GM12865 (cell line): ENCODE measurements at regions not wholly inside any gene's neighbourhood (a gene's known extent, or its start where the extent isn't known, plus 50 kb on each side); places are given as distances from the start of the nearest gene placed in this dataset.

ENCODE experiments used
- DNase-seq: peaks from one replicate; pipeline ENCODE4 v3.0.0; 2010; ENCODE audit warnings: low read depth
- H3K4me3 ChIP-seq: 2 replicates; pipeline ENCODE4 v1.5.1; 2011; ENCODE audit warnings: mild to moderate bottlenecking, low read depth, low read length, control low read depth
- CTCF ChIP-seq: IDR thresholded peaks from 2 replicates; pipeline ENCODE4 v1.5.1; 2011; ENCODE audit warnings: low read length, control low read depth, low read depth, inconsistent platforms; ENCODE audit not compliant: insufficient read depth; ENCODE audit errors: missing control alignments

GRCh38 chr3:151960961-151961580 lies 87.6 kb downstream of the SUCNR1 start:
- H3K4me3 ChIP-seq: no peak overlapping the region
- DNase-seq: no peak
- TF ChIP-seq CTCF: no peak

GRCh38 chr3:151962352-151962751 lies 88.9 kb downstream of the SUCNR1 start:
- no peak for DNase-seq
- H3K4me3 ChIP-seq: no peak overlapping the region
- TF ChIP-seq CTCF: no peak

- no peak for TF ChIP-seq CTCF
- H3K4me3 ChIP-seq: no peak overlapping the region
- no peak for DNase-seq
These were observed 89.5 kb downstream of the SUCNR1 start for GRCh38 chr3:151962912-151963311.

GRCh38 chr3:151964743-151965142 lies 91.3 kb downstream of the SUCNR1 start:
- DNase-seq: no peak
- TF ChIP-seq CTCF: no peak
- H3K4me3 ChIP-seq: no peak overlapping the region

- DNase-seq: no peak
- no peak overlapping the region for H3K4me3 ChIP-seq
- TF ChIP-seq CTCF: no peak
These were observed 95.7 kb downstream of the SUCNR1 start for GRCh38 chr3:151969026-151969642.

GRCh38 chr3:151971814-151972579 lies 98.6 kb downstream of the SUCNR1 start:
- no peak for TF ChIP-seq CTCF
- DNase-seq: no peak
- H3K4me3 ChIP-seq: no peak overlapping the region

- no peak overlapping the region for H3K4me3 ChIP-seq
- no peak for DNase-seq
- TF ChIP-seq CTCF: no peak
These were observed 100.6 kb downstream of the SUCNR1 start for GRCh38 chr3:151974067-151974466.
